Bone marrow (tissue), 2 donors: ENCODE measurements at regions not wholly inside any gene's neighbourhood (a gene's known extent, or its start where the extent isn't known, plus 50 kb on each side); places are given as distances from the start of the nearest gene placed in this dataset.
"Not testable (repeated sequence)": the region's sequence is repeated elsewhere in the genome, so short reads cannot be mapped to it uniquely, and the experiment has no call there.

Experiments used
- DNase-seq, 2 donors: peaks; one replicate each; lab custom pipeline; 2025; lab: John Stamatoyannopoulos, UW

DNA sequence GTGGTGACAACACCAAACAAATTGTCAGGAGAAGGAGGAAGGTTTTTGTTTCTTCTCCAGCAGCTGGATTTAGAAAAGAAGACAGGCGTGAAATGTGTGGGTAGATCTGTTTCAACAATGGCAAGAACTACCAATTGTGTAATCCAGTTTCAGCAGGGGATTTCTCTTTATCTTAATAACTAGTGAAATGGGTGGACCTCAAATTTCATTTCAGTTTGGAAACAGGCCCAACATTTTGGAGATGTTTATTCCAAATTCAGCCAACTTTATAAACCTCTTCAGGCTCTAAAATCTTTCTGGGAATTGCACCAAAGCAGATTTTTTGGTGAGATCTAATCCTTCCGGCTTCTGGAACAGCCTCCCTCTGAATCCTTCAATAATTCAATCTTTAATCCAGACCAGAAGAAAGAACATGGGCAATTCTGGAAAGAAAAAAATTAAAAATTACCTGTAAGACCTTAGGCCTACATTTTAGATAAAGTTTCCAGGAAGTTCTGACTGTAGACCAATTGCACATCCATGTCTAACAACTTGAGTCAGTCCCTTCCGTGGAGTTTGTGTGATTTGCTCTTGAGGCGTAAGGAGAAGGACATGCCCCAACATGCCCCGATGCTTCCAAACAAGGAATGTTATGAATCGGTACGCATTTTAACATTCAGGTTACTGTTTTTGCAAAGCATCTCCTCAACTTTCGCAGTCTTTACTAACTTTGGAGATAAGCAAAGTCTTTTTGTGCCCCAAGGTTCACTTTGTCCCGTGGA is 423.6 kb downstream of the IRX1 start:
- DNase-seq, result no peak

DNA sequence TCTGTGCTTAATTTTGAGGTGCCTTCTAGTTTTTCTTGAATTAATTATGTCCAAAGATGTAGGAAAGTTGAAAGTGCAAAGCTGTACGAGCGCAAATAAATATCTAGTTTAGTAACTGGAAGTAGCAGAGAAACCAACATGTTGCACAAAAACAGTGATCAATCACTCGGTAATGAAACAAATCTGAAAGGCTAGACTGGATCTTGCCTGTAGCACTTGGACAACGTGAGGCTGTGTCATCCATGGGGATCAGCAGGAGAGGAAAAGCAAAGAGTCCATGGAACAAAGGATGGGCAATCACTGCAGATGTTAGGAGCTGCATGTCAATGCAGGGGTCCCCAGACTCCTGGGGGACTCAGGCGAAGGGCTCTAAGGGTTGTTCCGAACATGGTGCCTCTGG is 424.2 kb downstream of the IRX1 start:
- DNase-seq, result no peak

DNA sequence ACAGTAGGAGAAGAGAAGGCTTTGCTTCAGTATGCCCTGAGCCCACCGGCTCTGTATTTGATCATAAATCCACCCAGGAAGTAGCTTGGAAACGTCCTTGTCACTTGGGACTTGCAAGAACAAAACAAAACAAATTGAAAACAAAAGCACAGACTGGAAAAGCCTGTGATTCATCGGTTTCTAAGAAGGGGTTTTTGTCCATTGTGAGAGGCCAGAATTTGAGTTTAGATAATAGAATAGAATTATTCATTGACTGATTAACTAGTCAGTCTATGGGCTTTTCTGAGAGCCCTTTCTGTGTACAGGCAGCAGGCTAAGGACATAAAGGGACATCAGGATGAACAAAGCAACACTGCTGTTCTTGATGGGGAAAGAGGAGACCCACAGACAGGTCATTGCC is 424.8 kb downstream of the IRX1 start:
- no peak for DNase-seq

DNA sequence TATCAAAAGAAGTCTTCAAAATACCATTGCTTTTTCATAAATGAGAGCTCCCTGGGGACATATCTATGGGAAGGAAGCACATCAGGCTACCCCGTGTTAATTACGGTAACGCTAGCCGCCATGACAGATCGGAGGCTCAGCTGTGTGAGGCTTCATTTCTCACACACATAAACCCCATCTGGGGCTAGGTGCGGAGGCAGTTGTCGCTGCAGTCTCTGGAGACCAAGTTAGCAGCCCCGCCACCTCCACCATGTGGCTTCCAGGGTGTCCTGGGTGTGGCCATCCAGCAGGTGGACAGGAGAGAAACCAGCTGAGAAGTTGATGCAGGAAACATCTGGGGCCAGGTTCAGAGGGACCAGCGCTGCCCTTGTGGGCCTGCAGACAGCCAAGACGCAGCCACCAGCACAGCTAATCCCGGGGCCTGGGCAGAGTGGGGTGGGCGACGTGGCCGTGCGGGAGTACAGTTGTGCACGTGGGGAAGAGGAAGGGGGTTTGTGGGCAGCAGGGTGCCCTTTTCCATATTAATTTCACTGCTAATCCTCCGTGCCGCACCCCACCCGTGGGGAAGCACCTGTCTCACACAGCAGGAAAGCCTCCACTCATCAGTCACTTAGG is 426.5 kb downstream of the IRX1 start:
- no peak for DNase-seq

DNA sequence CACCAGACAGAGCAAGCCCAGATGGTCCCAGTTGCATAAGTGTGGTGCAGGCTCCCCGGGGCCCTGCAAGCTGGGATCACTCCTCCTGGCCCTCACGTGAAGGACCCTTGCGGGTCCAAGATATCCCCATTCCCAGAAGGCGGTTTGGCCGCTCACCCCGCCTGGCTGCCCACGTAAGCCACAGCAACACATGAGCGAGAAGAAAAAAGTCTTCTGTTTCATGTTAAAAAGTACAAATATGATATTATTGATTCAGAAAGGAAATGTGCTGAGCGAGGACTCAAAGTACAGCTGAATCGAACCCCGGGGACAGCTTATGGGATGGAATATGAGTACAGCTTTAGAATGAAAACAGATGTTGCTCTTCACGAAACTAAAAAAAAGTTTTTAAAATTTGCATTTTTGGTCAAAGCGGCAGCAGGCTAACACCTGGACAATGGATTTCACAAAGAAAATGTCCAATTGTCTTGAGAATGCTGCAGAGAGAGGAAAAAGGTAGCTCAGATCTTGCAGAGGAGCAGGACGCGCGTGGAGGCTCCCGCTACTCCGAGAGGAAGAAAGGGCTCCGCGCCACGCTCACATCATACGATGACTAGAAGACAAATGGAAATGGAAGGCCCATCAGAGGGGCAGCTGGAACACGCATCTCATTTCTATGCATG is 427.6 kb downstream of the IRX1 start:
- no peak for DNase-seq

DNA sequence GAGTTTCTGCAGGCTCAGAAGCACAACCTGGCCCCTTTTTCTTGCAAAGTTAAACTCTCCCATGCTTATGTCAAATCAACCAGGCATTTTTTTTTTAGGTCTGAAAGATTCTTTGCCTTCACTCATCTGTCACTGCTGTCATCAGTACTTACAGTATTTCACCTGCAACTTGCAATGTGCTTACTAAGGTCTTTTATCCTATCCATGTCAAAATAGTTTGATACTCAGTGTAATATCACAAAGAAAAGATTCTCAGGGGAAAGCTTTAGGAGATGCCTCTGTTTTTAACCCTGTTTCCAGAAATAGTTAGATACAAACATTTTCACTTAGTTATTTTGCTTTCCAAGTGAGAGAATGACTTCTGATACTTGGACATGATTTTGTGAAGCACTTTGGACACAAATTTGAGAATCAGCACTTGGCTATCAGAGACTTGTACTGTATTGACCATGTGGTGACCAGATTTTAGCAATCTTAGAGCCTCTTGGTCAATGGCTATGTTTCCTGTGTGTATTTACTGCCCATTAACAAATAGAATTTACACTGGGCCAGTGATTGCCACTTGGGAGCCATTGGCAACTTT is 428.2 kb downstream of the IRX1 start:
- DNase-seq, result no peak

DNA sequence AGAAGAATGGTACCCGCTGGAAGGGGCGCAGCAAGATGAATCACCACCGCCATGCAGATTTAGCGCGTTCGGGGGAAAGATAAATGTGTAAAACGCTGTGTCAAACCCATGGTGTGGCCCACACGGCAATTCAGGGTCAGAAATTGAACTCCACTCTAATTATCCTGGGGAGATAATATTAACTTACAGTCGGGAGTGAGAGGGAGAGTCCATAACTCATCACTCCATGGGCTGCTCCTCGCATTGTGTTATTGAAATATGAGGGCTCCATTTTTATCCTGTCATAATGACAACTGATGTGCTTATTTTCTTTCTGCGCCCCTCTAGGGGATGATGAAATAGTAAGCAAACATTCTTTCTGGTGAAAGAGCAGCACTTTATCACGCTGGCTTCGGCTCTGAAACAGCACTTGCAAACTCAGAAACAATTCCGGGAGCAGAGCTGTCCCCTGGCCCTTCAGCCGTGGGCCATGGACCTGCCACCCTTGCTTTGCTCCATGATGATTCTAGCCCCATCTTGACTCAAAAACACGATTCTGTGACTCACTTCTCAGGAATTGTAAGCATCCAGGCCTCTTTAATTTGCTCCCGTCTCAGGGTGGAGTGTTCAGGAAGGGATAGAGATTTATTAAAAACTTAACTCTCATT is 431.6 kb downstream of the IRX1 start:
- no peak for DNase-seq

DNA sequence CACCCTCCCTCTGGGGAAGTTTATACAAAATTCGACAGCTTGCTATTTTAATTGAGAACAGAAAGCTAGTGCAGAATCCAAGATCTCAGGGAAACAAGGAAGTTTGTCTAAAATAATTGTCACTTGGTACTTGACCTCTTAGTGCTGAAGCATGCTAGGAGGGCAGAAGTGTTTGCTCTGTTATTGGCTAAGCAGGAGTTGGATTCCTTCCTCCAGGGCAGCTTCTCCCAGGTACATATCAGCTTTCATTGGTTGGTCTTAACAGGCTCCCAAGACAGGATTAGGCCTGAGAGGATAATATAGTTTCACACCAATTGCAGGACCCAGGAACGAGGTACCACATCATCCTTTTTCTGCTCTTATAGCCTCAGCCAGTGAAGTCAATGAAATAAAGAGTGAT is 432.8 kb downstream of the IRX1 start:
- DNase-seq, result no peak

DNA sequence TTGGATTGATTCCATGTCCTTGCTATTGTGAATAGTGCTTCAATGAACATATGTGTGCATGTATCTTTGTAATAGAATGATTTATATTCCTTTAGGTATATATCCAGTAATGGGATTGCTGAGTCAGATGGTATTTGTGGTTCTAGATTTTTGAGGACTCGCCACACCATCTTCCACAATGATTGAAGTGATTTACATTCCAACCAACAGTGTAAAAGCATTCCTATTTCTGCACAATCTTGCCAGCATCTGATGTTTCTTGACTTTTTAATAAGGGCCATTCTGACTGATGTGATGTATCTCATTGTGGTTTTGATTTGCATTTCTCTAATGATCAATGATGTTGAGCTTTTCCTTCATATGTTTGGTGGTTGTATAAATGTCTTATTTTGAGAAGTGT is 437.9 kb downstream of the IRX1 start:
- not testable (repeated sequence) for DNase-seq

DNA sequence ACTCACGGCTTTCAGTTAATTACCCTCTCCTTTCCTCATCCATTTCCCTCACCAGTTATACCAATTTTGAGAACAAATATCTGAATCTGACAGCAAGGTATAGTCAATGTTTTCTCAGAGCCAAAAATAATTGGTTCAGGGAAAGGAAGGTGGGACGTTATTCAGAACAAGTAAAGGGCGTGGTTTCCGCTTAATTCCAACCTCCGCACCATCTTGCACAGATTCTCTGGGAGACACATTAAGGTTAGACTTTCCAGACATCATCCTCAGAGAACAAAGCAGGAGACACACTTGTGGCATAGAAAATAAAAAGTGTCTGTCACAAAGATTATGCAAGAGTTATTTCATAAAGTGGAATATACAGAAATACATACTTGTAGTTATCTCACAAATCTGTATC is 441.2 kb downstream of the IRX1 start:
- DNase-seq, result no peak

DNA sequence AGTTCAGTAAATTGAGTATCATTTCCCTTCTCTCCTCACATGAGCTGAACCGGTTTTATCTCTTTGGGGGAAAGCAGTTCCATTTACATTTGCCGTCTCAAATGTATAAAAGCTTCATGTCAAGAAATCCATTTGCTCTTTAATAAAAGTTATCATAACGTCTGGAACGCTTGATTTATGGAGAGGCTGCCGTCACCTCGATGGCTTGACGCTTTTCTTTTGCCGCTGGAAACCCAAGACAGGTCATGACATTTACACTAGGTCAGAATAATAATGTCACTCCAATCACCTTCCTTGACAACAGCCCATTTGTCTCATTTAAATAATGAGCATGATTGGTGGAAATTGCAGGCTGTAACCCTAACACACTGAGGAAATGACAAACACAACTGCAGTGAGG is 443.4 kb downstream of the IRX1 start:
- no peak for DNase-seq

DNA sequence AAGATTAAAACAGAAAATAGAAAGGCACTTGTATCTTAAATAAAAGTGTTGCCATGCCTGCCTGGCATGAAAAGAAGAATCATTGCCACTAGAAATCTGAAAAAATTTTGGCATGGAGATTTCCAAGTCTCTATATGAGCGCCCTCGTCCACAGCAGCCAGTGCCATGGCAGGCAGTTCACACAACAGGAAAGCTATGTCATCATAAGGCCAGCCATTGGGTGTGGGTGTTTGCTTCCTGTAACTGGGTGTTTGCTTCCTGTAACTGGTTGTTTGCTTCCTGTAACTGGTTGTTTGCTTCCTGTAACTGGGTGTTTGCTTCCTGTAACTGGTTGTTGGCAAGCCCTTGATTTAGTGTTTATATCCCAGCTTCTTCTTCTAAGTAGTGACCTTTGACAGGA is 446.7 kb downstream of the IRX1 start:
- DNase-seq, result no peak

DNA sequence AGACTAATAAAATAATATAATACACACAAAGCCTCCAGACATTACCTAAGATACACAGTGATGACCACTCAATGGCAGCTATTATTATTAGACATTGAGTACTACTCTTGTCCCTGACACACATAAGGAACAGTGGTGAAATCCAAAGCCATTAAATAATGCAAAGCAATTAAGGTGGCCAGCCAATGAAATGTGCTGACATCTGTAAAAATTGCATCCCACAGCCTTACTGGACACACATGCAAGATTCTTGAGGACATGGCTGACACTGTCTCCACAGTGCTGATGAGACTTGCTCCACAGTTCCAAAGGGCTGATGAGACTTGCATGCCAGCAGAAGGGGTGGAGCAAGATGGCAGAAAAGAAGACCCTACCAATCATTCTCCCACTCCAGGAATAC is 447.5 kb downstream of the IRX1 start:
- DNase-seq, result no peak

DNA sequence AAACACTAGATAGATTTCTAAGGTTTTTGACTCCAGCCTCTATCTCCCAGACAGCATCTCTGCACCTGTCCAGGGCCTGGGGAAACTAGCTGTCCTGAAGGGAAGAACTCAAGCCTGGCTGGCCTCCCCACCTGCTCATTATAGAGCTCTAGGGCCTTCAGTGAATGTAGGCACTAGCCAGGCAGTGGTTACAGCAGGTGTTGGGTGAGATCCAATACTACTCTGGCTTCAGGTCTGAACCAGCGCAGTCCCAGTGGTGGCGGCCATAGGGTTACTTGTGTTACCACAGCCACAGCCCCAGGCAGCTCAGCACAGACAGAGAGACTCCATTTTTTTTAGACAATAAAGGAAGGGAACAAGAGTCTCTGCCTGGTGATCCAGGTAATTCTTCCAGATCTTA is 449.2 kb downstream of the IRX1 start:
- no peak for DNase-seq

DNA sequence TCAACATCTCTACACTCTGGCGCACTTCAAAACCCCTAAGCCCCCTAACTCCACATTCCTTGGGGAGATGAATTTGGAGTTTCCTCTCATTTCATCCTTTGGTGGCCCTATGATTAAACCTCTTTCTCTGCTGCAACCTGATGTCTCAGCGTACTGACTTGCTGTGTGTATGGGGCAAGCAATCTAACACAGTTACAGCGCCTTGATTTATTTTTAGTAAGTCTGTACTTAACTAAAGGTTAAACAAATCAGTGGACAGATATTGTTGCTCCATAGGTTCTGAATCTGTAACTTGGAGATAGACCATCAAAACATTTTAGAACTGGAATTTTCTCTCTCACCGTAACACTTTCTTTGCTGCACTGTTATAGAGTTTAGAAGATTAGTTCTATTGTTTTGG is 452.8 kb downstream of the IRX1 start:
- no peak for DNase-seq

DNA sequence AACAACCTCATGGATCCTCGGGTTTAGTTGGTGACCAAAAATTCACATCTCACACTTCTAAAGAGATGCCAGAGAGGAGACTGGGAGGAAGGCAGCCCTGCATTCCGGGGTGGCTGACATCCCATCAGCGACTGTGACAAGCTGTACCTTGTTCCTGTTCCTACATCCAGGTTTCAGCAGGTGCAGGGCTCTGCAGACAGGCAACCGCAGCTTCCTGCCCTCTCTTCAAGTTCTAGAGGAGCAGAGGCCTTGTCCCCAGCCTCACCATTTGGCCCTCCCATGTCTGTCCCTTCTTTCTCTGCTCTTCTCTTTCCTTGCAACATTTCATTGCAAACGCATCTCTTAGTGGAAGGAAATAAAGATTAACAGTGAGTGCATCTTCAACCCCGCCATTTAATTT is 454.6 kb downstream of the IRX1 start:
- DNase-seq, result no peak

DNA sequence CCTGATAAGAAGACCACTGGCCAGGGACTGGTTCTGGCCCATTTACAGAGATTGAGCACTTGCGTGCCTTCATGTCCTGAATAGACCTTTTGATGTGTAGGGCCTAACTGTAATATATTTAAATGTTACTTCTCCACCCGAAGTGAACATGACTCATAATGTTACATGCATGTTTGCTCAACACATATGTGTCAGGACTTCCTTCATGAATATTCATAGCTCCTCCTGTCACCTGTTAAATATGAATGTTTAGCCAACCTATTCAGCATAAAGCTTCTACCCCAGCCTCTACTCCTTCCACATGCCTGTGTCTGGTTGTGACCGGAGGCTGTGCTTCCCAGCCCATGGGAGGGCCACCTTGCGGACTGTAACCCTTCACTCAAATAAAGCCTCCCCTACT is 457.5 kb downstream of the IRX1 start:
- DNase-seq, result no peak

DNA sequence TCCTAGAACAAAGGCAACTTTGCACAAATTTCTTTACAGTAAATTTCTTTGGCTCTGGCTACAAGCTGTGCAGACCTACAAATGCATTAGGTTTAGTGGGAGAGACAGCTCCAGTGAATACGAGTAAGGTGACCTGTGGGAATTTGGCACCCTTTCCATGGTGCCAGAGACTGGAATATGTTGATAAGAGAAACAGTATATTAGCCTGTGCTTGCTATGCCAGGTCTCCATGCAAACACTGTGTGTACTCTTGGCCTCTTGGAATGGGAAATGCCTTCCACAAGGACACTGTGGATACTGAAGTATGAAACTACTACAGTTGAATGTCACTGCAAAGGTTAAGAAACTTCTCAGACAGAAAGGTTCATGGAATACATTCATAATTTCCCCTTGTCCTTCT is 458.5 kb downstream of the IRX1 start:
- DNase-seq, result no peak

DNA sequence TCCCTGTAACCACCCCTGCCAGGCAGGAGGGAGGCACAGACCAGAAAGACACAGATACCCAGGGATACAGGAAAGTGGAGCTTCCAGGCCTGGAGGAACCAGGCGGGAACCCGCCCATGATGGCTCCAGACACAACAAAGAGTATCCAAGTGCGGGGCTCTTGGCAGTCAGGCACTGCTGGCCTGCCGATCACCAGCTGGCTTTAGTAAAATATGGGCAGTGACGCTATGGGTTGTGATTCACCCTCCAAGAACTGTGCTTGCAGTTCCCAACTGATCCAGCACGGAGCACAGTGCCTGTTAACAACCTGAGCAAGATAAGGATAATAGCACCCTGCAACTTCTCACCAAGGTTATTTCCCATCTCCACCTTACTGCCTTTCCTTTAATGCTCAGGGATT is 463.3 kb downstream of the IRX1 start:
- DNase-seq, result no peak

DNA sequence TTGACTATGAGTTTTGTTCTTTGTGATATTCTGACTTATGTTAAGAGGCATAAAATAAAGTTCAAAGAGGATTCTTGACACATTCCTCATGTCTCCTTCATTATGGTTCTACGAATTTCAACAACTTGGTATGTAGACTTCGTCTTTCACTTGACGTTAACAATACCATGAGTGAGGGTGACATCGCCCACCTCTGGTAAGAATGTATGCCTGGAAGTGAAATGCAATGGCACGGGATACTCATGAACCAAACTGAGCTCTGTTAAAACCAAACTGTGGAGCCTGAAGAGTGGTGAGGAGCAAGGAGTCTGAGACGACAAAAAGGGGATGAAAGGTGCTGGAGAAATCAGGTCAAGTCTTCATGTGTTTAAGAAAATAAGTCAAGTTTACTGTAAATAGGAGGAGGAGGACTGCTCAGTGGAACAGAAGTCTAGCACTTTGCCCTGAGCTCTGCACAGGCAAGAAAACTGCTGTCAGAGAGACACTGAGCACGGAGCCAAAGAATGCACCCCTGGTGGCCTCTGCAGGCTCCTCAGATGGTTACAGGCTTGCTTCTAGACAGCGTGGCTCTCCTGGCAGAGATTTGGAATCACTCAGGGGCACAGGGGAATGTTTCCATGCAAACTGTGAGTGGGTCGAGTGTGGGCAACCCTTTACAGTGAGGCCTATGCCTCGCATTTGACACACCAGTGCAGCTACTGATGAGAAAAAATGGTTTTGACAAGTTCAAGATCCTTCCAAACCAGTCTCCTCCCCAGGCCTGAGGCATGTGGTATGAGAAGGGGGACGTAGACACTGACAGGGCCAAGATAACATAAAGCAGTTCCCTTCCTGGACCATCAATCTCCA is 470.1 kb downstream of the IRX1 start:
- no peak for DNase-seq

DNA sequence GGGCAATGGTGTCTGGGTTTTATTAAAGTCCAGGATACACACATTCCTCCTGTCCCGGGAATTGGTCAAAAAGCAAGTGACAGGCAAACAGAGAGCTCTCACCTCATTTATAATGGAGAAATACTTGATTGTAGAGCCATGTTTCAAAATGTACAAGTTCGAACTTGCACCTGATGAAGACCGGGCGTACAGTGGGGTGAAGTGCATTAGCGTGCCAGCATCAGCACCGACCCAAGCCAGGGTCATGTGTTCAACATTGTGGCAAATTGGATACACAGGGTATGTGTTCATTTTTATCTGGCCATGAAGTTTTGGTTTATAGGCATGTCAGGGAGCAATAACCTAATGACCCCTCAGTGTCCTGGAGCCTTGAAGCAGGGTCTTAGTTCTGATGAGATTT is 472.5 kb downstream of the IRX1 start:
- DNase-seq, result no peak

DNA sequence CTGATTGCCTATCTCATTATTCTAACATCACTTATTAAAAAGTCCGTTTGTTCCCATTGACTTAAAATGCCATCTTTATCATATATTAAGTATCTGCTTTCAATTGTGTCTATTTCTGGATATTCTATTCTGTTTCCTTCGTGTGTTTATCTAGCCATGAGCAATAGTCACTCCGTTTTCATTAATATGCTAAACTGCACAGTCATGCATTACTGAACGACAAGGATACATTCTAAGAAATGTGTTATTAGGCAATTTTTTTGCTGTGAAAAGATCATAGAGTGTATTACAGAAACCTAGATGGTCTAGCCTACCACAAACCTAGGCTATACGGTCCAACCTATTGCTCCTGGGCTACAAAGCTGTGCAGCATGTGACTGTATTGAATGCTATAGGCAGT is 482.9 kb downstream of the IRX1 start:
- DNase-seq, result no peak
